ENCODE measurements at regions not wholly inside any gene's neighbourhood (a gene's known extent, or its start where the extent isn't known, plus 50 kb on each side); places are given as distances from the start of the nearest gene placed in this dataset.

GRCh38 chr2:187959821-187960220 is 331.9 kb upstream of the GULP1 start:
- TF ChIP-seq POLR2A (IDR thresholded peaks at IDR 0.05): no peak
- TF ChIP-seq CTCF (IDR thresholded peaks at IDR 0.05): no peak
- no peak for TF ChIP-seq POLR2AphosphoS5 (IDR thresholded peaks at IDR 0.05)

Data from stomach (tissue), 4 donors.